Right lobe of liver (tissue), 6 donors: ENCODE measurements at regions not wholly inside any gene's neighbourhood (a gene's known extent, or its start where the extent isn't known, plus 50 kb on each side); places are given as distances from the start of the nearest gene placed in this dataset.

ENCODE experiments used
- ATAC-seq, 4 donors: fragments of 200-7000 bp; cut with Tn5 transposase; one replicate each; pipeline ENCODE4 v1.9.1; 2020; ENCODE audit warnings: mild to moderate bottlenecking in 4 of 4, moderate library complexity in 4 of 4
- DNase-seq, 3 donors: peaks; one replicate each; pipeline ENCODE4 v3.0.0-alpha.2; 2020
- H3K27ac ChIP-seq, 3 donors: fragments of 200-600 bp; one replicate each; pipeline ENCODE4 v1.8.0; 2022
- H3K27me3 ChIP-seq, 2 donors: fragments of 200-600 bp; one replicate each; pipeline ENCODE4 v1.8.0; 2022
- H3K36me3 ChIP-seq, 4 donors: fragments of 200-600 bp; sonication (generic) in 1 of 4; one replicate each; pipeline versions ENCODE4 v1.5.1 to v1.8.0; 2017 to 2022; ENCODE audit warnings: control low read depth in 1 of 4
- H3K4me1 ChIP-seq, 4 donors: fragments of 200-600 bp; sonication (generic) in 1 of 4; one replicate each; pipeline versions ENCODE4 v1.5.1 to v1.8.0; 2017 to 2022; ENCODE audit warnings: control low read depth in 1 of 4
- H3K4me3 ChIP-seq, 3 donors: fragments of 200-600 bp; one replicate each; pipeline ENCODE4 v1.8.0; 2022
- H3K9me3 ChIP-seq, 4 donors: fragments of 200-600 bp; sonication (generic) in 1 of 4; one replicate each; pipeline versions ENCODE4 v1.5.1 to v1.8.0; 2017 to 2022; ENCODE audit warnings: control low read depth in 1 of 4
- CTCF ChIP-seq, 4 donors: fragments of 200-600 bp in 3 of 4; fragments of 450-650 bp in 1 of 4; IDR thresholded peaks; one replicate each; pipeline versions ENCODE4 v1.5.1 to v1.8.0; 2016 to 2022; ENCODE audit warnings: antibody characterized with exemption in 4 of 4, mild to moderate bottlenecking in 2 of 4
- POLR2A ChIP-seq: fragments of 450-650 bp; IDR thresholded peaks from one replicate; pipeline ENCODE4 v1.6.1; 2017; ENCODE audit warnings: antibody characterized with exemption, mild to moderate bottlenecking
- WGBS: methylation state at CpG from one replicate; pipeline ENCODE4 v1.1.6; 2018; ENCODE audit warnings: low coverage, low lambda C conversion rate; ENCODE audit not compliant: insufficient coverage; ENCODE audit errors: missing lambda C conversion rate; 5-methylcytosine and 5-hydroxymethylcytosine counted together
- intact Hi-C, 2 donors: fragments of 100-400 bp; cut with DNase I; formaldehyde crosslinking; loops; one replicate each; pipeline versions ENCODE4 v1.11.2 to v1.14.1; 2022
- donor health status: DM: no; HTN: yes; CAD: no.
- donor health status: DM: no; HTN: no; CAD: no.
- donor health status: DM: no; HTN: no; CAD: no.
- donor health status: DM: no; HTN: yes; CAD: no.
- donor health status: DM: no; HTN: yes; CAD: no.

DNA sequence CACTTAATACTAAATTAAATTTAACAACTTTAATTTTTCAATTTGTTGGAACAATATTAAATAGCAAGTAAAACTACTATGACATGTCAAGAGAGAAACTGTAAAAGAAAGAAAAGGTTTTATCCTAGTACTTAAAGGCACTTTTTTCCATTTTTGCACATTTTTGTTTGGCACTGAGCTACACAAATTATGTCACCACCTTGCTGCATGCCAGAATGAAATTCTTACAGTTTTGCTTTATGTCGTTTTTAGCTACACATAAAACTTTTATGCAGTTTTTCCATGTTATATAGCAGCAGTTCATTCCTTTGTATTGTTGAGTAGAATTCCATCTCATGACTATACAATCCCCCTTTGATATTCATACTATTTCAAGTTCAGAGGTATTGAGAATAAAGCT is 99.1 kb upstream of the RXFP1 start:
- DNase-seq (no peak), ATAC-seq (no peak)
- H3K27me3 ChIP-seq: no peaks in the 10 kb centered on the region
- H3K4me3 ChIP-seq: no peak overlapping the region
- H3K4me1 ChIP-seq: no peaks in the 10 kb centered on the region
- no peaks in the 10 kb centered on the region for H3K9me3 ChIP-seq
- no peak overlapping the region for H3K27ac ChIP-seq
- H3K36me3 ChIP-seq: no peaks in the 10 kb centered on the region
- intact Hi-C loops: no loop called here
- WGBS: 9% methylated on average over 1 of the region's 1 CpG
- TF ChIP-seq POLR2A (no peak), CTCF (IDR thresholded peaks at IDR 0.05) (no peak)

- intact Hi-C loops: no loop called here
- DNase-seq: no peak
- H3K27ac ChIP-seq: no peak overlapping the region
- no peak overlapping the region for H3K4me3 ChIP-seq
- no peaks in the 10 kb centered on the region for H3K9me3 ChIP-seq
- ATAC-seq: no peak
- no peaks in the 10 kb centered on the region for H3K4me1 ChIP-seq
- H3K27me3 ChIP-seq: no peaks in the 10 kb centered on the region
- H3K36me3 ChIP-seq: no peaks in the 10 kb centered on the region
- TF ChIP-seq POLR2A: no peak
- TF ChIP-seq CTCF (IDR thresholded peaks at IDR 0.05): no peak
Observed at GRCh38 chr4:158428242-158428641, 93.4 kb upstream of the RXFP1 start.

DNA sequence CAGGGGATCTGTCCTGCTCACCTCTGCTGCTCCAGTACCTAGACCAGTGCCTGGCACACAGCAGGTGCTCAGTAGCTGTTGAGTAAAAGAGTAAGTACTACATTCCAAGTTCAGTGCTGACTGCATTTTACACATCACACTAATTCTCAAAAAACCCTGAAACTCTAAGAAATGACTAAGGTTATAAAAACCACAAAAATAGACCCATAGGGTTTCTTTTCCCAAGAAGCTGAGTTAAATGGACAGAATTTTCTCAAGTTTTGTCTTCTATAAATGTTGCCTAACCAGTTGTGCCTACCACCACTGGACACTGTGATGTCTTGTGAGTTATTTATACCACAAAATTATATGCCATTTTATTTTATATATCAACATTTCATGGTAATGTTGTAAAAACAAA is 78.9 kb upstream of the RXFP1 start:
- no peak overlapping the region for H3K4me3 ChIP-seq
- H3K4me1 ChIP-seq: no peaks in the 10 kb centered on the region
- H3K27ac ChIP-seq: no peak overlapping the region
- no peaks in the 10 kb centered on the region for H3K27me3 ChIP-seq
- intact Hi-C loops: no loop called here
- H3K36me3 ChIP-seq: no peaks in the 10 kb centered on the region
- ATAC-seq: no peak
- DNase-seq: no peak
- TF ChIP-seq POLR2A: no peak
- no peak for TF ChIP-seq CTCF (IDR thresholded peaks at IDR 0.05)
- H3K9me3 ChIP-seq: no peaks in the 10 kb centered on the region

- Histone ChIP-seq H3K27ac (no peak overlapping the region), H3K36me3 (no peaks in the 10 kb centered on the region), H3K9me3 (no peaks in the 10 kb centered on the region), H3K4me1 (no peaks in the 10 kb centered on the region), H3K27me3 (no peaks in the 10 kb centered on the region), H3K4me3 (no peak overlapping the region)
- WGBS: 55% methylated on average over 1 of the region's 1 CpG
- DNase-seq (no peak), ATAC-seq (no peak)
- TF ChIP-seq CTCF (IDR thresholded peaks at IDR 0.05) (no peak), POLR2A (no peak)
- intact Hi-C loops: no loop called here
Observed at GRCh38 chr4:158443731-158444130, 78.0 kb upstream of the RXFP1 start.

GRCh38 chr4:158444621-158445020 is 77.1 kb upstream of the RXFP1 start:
- no peak for DNase-seq
- TF ChIP-seq CTCF (IDR thresholded peaks at IDR 0.05) (no peak), POLR2A (no peak)
- Histone ChIP-seq H3K27me3 (no peaks in the 10 kb centered on the region), H3K27ac (no peak overlapping the region), H3K9me3 (no peaks in the 10 kb centered on the region), H3K4me3 (no peak overlapping the region), H3K36me3 (no peaks in the 10 kb centered on the region), H3K4me1 (no peaks in the 10 kb centered on the region)
- no peak for ATAC-seq
- intact Hi-C loops: no loop called here
- WGBS: 25% methylated on average over 1 of the region's 1 CpG
